Skin of body (tissue), 1 donor: ENCODE measurements at regions not wholly inside any gene's neighbourhood (a gene's known extent, or its start where the extent isn't known, plus 50 kb on each side); places are given as distances from the start of the nearest gene placed in this dataset.

ENCODE experiments used
- DNase-seq: peaks from one replicate; lab custom pipeline; 2025; lab: John Stamatoyannopoulos, UW

GRCh38 chr12:124242529-124243065 is 52.3 kb upstream of the RFLNA start:
- no peak for DNase-seq

- no peak for DNase-seq
Observed at GRCh38 chr12:124243936-124244335, 51.0 kb upstream of the RFLNA start.
